ENCODE measurements at regions not wholly inside any gene's neighbourhood (a gene's known extent, or its start where the extent isn't known, plus 50 kb on each side); places are given as distances from the start of the nearest gene placed in this dataset.

DNA sequence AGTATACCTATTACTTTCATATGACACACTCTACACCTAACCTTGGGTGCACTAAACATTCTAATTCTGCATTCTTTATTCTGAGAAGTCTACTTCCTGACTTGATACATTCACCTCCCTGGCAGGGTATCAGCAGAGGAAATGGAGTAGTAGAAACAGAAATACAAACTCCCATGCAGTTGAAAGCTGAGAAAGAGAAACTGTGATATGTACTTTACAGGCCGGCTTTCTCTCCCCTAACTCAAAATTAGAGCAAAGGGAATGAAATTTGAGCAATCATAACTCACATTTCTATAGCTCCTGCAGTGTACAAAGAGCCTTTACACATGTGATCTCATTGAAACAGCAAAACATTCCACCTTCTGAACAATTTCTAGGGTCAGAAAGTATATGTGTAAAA, 135.5 kb upstream of the COL8A1 start:
- intact Hi-C loops (cut with DNase I), result no loop called here
- DNase-seq (no peak), ATAC-seq (no peak)
- TF ChIP-seq, protein P1, sequence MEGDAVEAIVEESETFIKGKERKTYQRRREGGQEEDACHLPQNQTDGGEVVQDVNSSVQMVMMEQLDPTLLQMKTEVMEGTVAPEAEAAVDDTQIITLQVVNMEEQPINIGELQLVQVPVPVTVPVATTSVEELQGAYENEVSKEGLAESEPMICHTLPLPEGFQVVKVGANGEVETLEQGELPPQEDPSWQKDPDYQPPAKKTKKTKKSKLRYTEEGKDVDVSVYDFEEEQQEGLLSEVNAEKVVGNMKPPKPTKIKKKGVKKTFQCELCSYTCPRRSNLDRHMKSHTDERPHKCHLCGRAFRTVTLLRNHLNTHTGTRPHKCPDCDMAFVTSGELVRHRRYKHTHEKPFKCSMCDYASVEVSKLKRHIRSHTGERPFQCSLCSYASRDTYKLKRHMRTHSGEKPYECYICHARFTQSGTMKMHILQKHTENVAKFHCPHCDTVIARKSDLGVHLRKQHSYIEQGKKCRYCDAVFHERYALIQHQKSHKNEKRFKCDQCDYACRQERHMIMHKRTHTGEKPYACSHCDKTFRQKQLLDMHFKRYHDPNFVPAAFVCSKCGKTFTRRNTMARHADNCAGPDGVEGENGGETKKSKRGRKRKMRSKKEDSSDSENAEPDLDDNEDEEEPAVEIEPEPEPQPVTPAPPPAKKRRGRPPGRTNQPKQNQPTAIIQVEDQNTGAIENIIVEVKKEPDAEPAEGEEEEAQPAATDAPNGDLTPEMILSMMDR (IDR thresholded peaks at IDR 0.05), result no peak
- H3K4me1 ChIP-seq, result peaks cover 18% of the 10 kb centered on the region
- no peak overlapping the region for H3K4me3 ChIP-seq
- peak overlapping the region; percentile 32 for H3K27ac ChIP-seq
- H3K27me3 ChIP-seq (ENCODE audit: low read depth), result no peaks in the 10 kb centered on the region
- H3K9me3 ChIP-seq, result no peaks in the 10 kb centered on the region
- H3K36me3 ChIP-seq, result no peaks in the 10 kb centered on the region

DNA sequence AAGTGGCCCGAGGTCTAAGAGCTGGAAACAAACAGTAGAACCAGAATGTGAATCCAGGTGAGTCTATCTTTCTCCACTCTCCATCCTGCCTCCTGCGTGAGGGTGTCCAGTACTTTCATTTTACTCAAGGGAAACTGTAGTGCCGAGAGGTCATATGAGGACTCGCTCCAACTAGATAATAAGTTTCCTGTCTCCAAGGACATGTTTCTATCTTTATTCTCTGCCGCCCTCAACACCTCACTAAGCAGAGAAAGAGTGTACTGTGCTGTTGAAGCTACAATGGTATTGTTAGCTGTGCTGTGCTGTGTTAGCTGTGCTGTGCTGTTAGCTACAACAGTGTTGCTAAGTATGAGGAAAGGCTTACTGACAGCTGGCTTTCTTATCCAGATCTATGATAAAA, 137.9 kb upstream of the COL8A1 start:
- no peak overlapping the region for H3K4me3 ChIP-seq
- H3K4me1 ChIP-seq, result peaks cover 18% of the 10 kb centered on the region
- H3K36me3 ChIP-seq, result no peaks in the 10 kb centered on the region
- no peaks in the 10 kb centered on the region for H3K9me3 ChIP-seq
- no peaks in the 10 kb centered on the region for H3K27me3 ChIP-seq (ENCODE audit: low read depth)
- H3K27ac ChIP-seq, result no peak overlapping the region
- ATAC-seq (no peak), DNase-seq (no peak)
- TF ChIP-seq, protein P1 (IDR thresholded peaks at IDR 0.05), result no peak
- intact Hi-C loops (cut with DNase I), result no loop called here

DNA sequence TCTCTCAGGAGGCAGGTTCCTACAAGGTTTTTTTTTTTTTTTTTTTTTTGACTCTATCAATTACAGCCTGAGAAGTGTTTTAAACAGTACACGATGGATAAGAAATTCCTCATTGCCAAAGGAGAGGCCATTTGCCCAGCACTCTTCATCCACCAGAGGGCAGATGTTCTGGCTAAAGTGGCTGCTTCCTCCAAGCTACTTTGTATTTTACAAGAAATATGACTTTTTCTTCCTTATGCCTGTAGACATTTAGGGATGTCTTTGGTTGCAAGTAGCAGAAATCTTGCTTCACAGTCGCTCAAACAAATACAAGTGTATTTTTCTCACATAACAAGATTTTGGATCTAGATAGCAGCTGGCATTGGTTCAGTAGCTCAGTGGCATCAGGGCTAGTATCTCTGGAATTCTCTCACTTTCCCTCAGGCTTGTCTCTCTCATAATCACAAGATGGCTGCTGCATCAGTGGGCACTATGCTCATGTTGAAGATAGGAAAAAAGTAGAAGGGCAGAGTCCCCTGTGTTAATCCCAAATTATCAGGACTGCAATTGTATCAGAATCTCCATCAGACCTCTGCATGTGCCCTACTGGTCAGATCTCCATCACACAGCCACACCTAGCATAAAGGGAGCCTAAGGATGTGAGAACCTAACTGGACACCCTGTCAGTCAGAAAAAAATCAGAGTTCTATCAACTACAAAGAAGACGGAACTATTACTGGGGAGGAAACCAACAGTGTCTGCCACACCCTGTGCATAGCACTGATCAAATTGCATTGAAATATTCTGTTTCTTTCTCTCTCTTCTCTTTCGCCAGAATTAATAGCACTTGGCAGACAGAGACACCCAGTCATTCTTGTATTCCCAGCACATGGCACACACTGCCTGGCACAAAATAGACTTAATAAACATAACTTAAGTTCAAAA, 138.9 kb upstream of the COL8A1 start:
- no peak overlapping the region for H3K27ac ChIP-seq
- peak; percentile 60 to 87 for ATAC-seq

DNA sequence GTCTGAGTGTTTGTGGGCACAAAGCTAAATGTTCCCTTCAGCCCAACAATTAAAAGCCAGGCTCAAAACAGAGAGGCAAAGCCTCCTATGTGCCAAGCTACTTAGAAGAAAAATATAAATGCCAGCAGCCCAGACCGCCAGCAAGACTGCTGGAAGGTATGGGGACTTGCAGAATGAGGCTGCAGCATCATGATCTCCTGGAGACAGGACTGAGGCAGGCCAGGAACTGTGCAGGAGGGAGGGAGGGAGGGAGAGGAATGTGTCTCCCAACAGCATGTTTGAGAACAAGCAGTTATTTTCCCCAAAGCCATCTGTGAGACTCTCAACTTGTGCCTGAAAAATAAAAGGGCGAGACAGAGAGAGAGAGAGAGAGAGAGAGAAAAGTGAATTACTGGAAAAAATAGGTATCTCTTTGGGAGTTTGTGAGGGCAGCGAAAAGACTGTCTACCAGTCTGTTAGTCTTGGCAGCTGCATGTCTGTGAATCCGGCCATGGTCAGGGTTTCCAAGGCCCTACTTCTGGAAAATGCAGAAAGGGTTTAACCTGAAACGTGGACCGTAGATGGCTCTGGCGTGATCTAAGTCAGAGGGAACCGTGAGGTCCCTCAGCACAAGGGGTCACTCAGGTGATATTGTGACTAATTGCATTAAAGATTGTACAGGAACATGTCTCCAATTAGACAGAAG, 139.7 kb upstream of the COL8A1 start:
- peaks cover 14% of the 10 kb centered on the region for H3K4me1 ChIP-seq
- H3K9me3 ChIP-seq, result no peaks in the 10 kb centered on the region
- DNase-seq, result no peak
- H3K4me3 ChIP-seq, result no peak overlapping the region
- H3K27me3 ChIP-seq (ENCODE audit: low read depth), result no peaks in the 10 kb centered on the region
- H3K27ac ChIP-seq, result no peak overlapping the region
- TF ChIP-seq, protein P1 (IDR thresholded peaks at IDR 0.05), result no peak
- no peaks in the 10 kb centered on the region for H3K36me3 ChIP-seq
- intact Hi-C loops (cut with DNase I), result no loop called here
- peak; percentile 16 to 49 for ATAC-seq

More for the DNA sequence above, 138.9 kb upstream of the COL8A1 start:
- no peak overlapping the region for H3K4me3 ChIP-seq
- peaks cover 18% of the 10 kb centered on the region for H3K4me1 ChIP-seq
- H3K27me3 ChIP-seq (ENCODE audit: low read depth), result no peaks in the 10 kb centered on the region
- no peak for DNase-seq
- TF ChIP-seq, protein P1 (IDR thresholded peaks at IDR 0.05), result peak; percentile 77
- intact Hi-C loops (cut with DNase I), result no loop called here
- H3K36me3 ChIP-seq, result no peaks in the 10 kb centered on the region
- no peaks in the 10 kb centered on the region for H3K9me3 ChIP-seq

DNA sequence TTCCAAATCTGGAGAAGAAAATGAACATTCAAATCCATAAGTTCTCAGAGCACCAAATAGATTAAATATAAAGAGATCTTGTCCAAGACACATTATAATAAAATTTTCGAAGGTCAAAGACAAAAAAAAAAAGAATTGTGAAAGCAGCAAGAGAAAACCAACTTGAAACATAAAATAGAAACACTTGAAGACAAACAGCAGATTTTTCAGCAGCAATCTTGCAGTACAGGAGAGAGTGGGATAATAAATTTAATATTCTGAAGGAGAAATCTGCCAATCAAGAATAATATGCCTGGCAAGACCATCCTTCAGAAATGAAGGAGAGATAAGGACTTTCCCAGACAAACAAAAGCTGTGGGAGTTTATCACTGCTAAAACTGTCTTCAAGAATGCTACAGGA, 150.5 kb upstream of the COL8A1 start:
- no peak for ATAC-seq
- no peak overlapping the region for H3K27ac ChIP-seq
- H3K4me3 ChIP-seq, result no peak overlapping the region
- intact Hi-C loops (cut with DNase I), result no loop called here
- H3K36me3 ChIP-seq, result no peaks in the 10 kb centered on the region
- H3K9me3 ChIP-seq, result peaks cover 6% of the 10 kb centered on the region
- DNase-seq, result no peak
- TF ChIP-seq, protein P1 (IDR thresholded peaks at IDR 0.05), result no peak
- no peaks in the 10 kb centered on the region for H3K4me1 ChIP-seq
- H3K27me3 ChIP-seq (ENCODE audit: low read depth), result no peaks in the 10 kb centered on the region
